Activated CD8-positive, alpha-beta T cell treated with anti-CD3 and anti-CD28 coated beads, Interleukin-2, amount 10 ng/mL, durations not matched to agents 7 days and 5 days (primary cell): ENCODE measurements at regions not wholly inside any gene's neighbourhood (a gene's known extent, or its start where the extent isn't known, plus 50 kb on each side); places are given as distances from the start of the nearest gene placed in this dataset.
A peak's percentile ranks its signal among the peaks of the same experiment; 100 is the strongest.

Experiments
- ATAC-seq: fragments of 150-1000 bp; cut with Tn5 transposase; one replicate; pipeline ENCODE4 v1.10.0; 2021; ENCODE audit warnings: moderate library complexity
- CTCF ChIA-PET: fragments of 350-600 bp; sonication (Branson Sonifier 250); formaldehyde crosslinking; loops from one replicate; lab custom pipeline; 2021; ENCODE audit warnings: antibody characterized with exemption; lab: Charles Lee
- POLR2A ChIA-PET: fragments of 350-600 bp; sonication (Branson Sonifier 250); formaldehyde crosslinking; loops from one replicate; lab custom pipeline; 2021; ENCODE audit warnings: antibody characterized with exemption; lab: Charles Lee
- DNase-seq: peaks from one replicate; pipeline ENCODE4 v3.0.0-alpha.2; 2020
- H3K27ac Mint-ChIP-seq: one replicate; pipeline ENCODE4 v1.8.0; 2021; ENCODE audit warnings: mild to moderate bottlenecking, mixed read lengths
- H3K27me3 Mint-ChIP-seq: one replicate; pipeline ENCODE4 v1.8.0; 2021; ENCODE audit warnings: low read depth, mixed read lengths
- H3K36me3 Mint-ChIP-seq: one replicate; pipeline ENCODE4 v1.8.0; 2021; ENCODE audit warnings: low read depth, mixed read lengths
- H3K4me1 Mint-ChIP-seq: one replicate; pipeline ENCODE4 v1.8.0; 2021; ENCODE audit warnings: low read depth, mixed read lengths
- H3K4me3 Mint-ChIP-seq: one replicate; pipeline ENCODE4 v1.8.0; 2021; ENCODE audit warnings: mild to moderate bottlenecking, mixed read lengths
- H3K9me3 Mint-ChIP-seq: one replicate; pipeline ENCODE4 v1.8.0; 2022; ENCODE audit warnings: mixed read lengths; ENCODE audit not compliant: insufficient read depth

- POLR2A ChIA-PET = no interaction called here
- no peak for ATAC-seq
- no peaks in the 10 kb centered on the region for H3K4me1 Mint-ChIP-seq
- DNase-seq = no peak
- H3K4me3 Mint-ChIP-seq = no peak overlapping the region
- CTCF ChIA-PET = no interaction called here
- no peaks in the 10 kb centered on the region for H3K9me3 Mint-ChIP-seq
- H3K27me3 Mint-ChIP-seq = no peaks in the 10 kb centered on the region
- H3K27ac Mint-ChIP-seq = no peak overlapping the region
- no peaks in the 10 kb centered on the region for H3K36me3 Mint-ChIP-seq
Measured at GRCh38 chr7:42753367-42753766, 158.5 kb downstream of the C7orf25 start.

GRCh38 chr7:42750172-42750571 lies 161.7 kb downstream of the C7orf25 start:
- no peaks in the 10 kb centered on the region for H3K27me3 Mint-ChIP-seq
- DNase-seq (no peak), ATAC-seq (no peak)
- ChIA-PET CTCF (no interaction called here), POLR2A (no interaction called here)
- H3K27ac Mint-ChIP-seq = no peak overlapping the region
- no peak overlapping the region for H3K4me3 Mint-ChIP-seq
- H3K9me3 Mint-ChIP-seq = no peaks in the 10 kb centered on the region
- H3K36me3 Mint-ChIP-seq = no peaks in the 10 kb centered on the region
- no peaks in the 10 kb centered on the region for H3K4me1 Mint-ChIP-seq

GRCh38 chr7:42747044-42747443 lies 164.8 kb downstream of the C7orf25 start:
- Mint-ChIP-seq H3K4me1 (no peaks in the 10 kb centered on the region), H3K4me3 (no peak overlapping the region), H3K27ac (no peak overlapping the region), H3K36me3 (no peaks in the 10 kb centered on the region), H3K9me3 (peaks cover 4% of the 10 kb centered on the region), H3K27me3 (no peaks in the 10 kb centered on the region)
- DNase-seq (no peak), ATAC-seq (no peak)
- ChIA-PET POLR2A (no interaction called here), CTCF (no interaction called here)

- H3K27me3 Mint-ChIP-seq = no peaks in the 10 kb centered on the region
Measured at GRCh38 chr7:42746214-42746613, 165.7 kb downstream of the C7orf25 start.

GRCh38 chr7:42745357-42746059 lies 166.4 kb downstream of the C7orf25 start:
- Mint-ChIP-seq H3K9me3 (peaks cover 4% of the 10 kb centered on the region), H3K27ac (no peak overlapping the region), H3K36me3 (no peaks in the 10 kb centered on the region), H3K4me3 (no peak overlapping the region), H3K27me3 (no peaks in the 10 kb centered on the region), H3K4me1 (no peaks in the 10 kb centered on the region)
- peak; percentile 44 for DNase-seq
- ChIA-PET CTCF (interaction anchor here (0.9 to 1.3 kb wide), 4 partner anchors 12 to 66 kb away, joined by 3 to 4 read pairs (median 4); no protein-coding TSS in a partner anchor), POLR2A (no interaction called here)
- no peak for ATAC-seq

More at GRCh38 chr7:42746214-42746613, 165.7 kb downstream of the C7orf25 start:
- Mint-ChIP-seq H3K4me3 (no peak overlapping the region), H3K36me3 (no peaks in the 10 kb centered on the region), H3K27ac (no peak overlapping the region), H3K9me3 (peaks cover 4% of the 10 kb centered on the region), H3K4me1 (no peaks in the 10 kb centered on the region)
- CTCF ChIA-PET = interaction anchor here (1.3 kb wide), 1 partner anchor 66 kb away, joined by 3 read pairs; no protein-coding TSS in a partner anchor
- DNase-seq = no peak
- no peak for ATAC-seq
- POLR2A ChIA-PET = no interaction called here

- no peaks in the 10 kb centered on the region for H3K4me1 Mint-ChIP-seq
- DNase-seq (no peak), ATAC-seq (no peak)
- H3K27me3 Mint-ChIP-seq = no peaks in the 10 kb centered on the region
- no peak overlapping the region for H3K4me3 Mint-ChIP-seq
- no peak overlapping the region for H3K27ac Mint-ChIP-seq
- no peaks in the 10 kb centered on the region for H3K36me3 Mint-ChIP-seq
- CTCF ChIA-PET = interaction anchor here (0.9 to 1.1 kb wide), 3 partner anchors 12 to 29 kb away, joined by 3 to 4 read pairs (median 4); no protein-coding TSS in a partner anchor
- POLR2A ChIA-PET = no interaction called here
- peaks cover 4% of the 10 kb centered on the region for H3K9me3 Mint-ChIP-seq
Measured at GRCh38 chr7:42744746-42745145, 167.1 kb downstream of the C7orf25 start.

GRCh38 chr7:42743077-42743858 lies 168.6 kb downstream of the C7orf25 start:
- Mint-ChIP-seq H3K4me1 (no peaks in the 10 kb centered on the region), H3K9me3 (peaks cover 4% of the 10 kb centered on the region), H3K36me3 (no peaks in the 10 kb centered on the region), H3K27me3 (no peaks in the 10 kb centered on the region), H3K4me3 (no peak overlapping the region), H3K27ac (no peak overlapping the region)
- CTCF ChIA-PET = no interaction called here
- ATAC-seq (no peak), DNase-seq (no peak)
- POLR2A ChIA-PET = no interaction called here

- ATAC-seq (no peak), DNase-seq (no peak)
- no peak overlapping the region for H3K27ac Mint-ChIP-seq
- H3K4me1 Mint-ChIP-seq = no peaks in the 10 kb centered on the region
- ChIA-PET POLR2A (no interaction called here), CTCF (no interaction called here)
- no peak overlapping the region for H3K4me3 Mint-ChIP-seq
- H3K36me3 Mint-ChIP-seq = no peaks in the 10 kb centered on the region
- no peaks in the 10 kb centered on the region for H3K27me3 Mint-ChIP-seq
- H3K9me3 Mint-ChIP-seq = peaks cover 4% of the 10 kb centered on the region
Measured at GRCh38 chr7:42742318-42742717, 169.6 kb downstream of the C7orf25 start.

GRCh38 chr7:42740408-42740807 lies 171.5 kb downstream of the C7orf25 start:
- H3K27ac Mint-ChIP-seq = no peak overlapping the region

GRCh38 chr7:42739638-42740037 lies 172.2 kb downstream of the C7orf25 start:
- no peak overlapping the region for H3K27ac Mint-ChIP-seq

More at GRCh38 chr7:42740408-42740807, 171.5 kb downstream of the C7orf25 start:
- Mint-ChIP-seq H3K4me3 (no peak overlapping the region), H3K27me3 (no peaks in the 10 kb centered on the region), H3K36me3 (no peaks in the 10 kb centered on the region), H3K9me3 (peaks cover 4% of the 10 kb centered on the region), H3K4me1 (no peaks in the 10 kb centered on the region)
- DNase-seq (no peak), ATAC-seq (no peak)
- POLR2A ChIA-PET = no interaction called here
- CTCF ChIA-PET = no interaction called here

GRCh38 chr7:42736931-42737330 lies 174.9 kb downstream of the C7orf25 start:
- H3K36me3 Mint-ChIP-seq = no peaks in the 10 kb centered on the region
- no peaks in the 10 kb centered on the region for H3K9me3 Mint-ChIP-seq
- H3K4me3 Mint-ChIP-seq = no peak overlapping the region
- no peaks in the 10 kb centered on the region for H3K27me3 Mint-ChIP-seq
- H3K4me1 Mint-ChIP-seq = no peaks in the 10 kb centered on the region
- ATAC-seq (no peak), DNase-seq (no peak)
- H3K27ac Mint-ChIP-seq = no peak overlapping the region
- ChIA-PET POLR2A (no interaction called here), CTCF (no interaction called here)

More at GRCh38 chr7:42739638-42740037, 172.2 kb downstream of the C7orf25 start:
- Mint-ChIP-seq H3K27me3 (no peaks in the 10 kb centered on the region), H3K36me3 (no peaks in the 10 kb centered on the region), H3K4me1 (no peaks in the 10 kb centered on the region), H3K4me3 (no peak overlapping the region), H3K9me3 (peaks cover 4% of the 10 kb centered on the region)
- DNase-seq (no peak), ATAC-seq (no peak)
- ChIA-PET CTCF (no interaction called here), POLR2A (no interaction called here)

GRCh38 chr7:42735081-42735480 lies 176.8 kb downstream of the C7orf25 start:
- H3K9me3 Mint-ChIP-seq = no peaks in the 10 kb centered on the region
- POLR2A ChIA-PET = no interaction called here
- H3K27me3 Mint-ChIP-seq = no peaks in the 10 kb centered on the region
- no peak overlapping the region for H3K27ac Mint-ChIP-seq
- no peaks in the 10 kb centered on the region for H3K4me1 Mint-ChIP-seq
- CTCF ChIA-PET = no interaction called here
- ATAC-seq (no peak), DNase-seq (no peak)
- H3K36me3 Mint-ChIP-seq = no peaks in the 10 kb centered on the region
- no peak overlapping the region for H3K4me3 Mint-ChIP-seq
